ENCODE measurements at regions not wholly inside any gene's neighbourhood (a gene's known extent, or its start where the extent isn't known, plus 50 kb on each side); places are given as distances from the start of the nearest gene placed in this dataset.

DNA sequence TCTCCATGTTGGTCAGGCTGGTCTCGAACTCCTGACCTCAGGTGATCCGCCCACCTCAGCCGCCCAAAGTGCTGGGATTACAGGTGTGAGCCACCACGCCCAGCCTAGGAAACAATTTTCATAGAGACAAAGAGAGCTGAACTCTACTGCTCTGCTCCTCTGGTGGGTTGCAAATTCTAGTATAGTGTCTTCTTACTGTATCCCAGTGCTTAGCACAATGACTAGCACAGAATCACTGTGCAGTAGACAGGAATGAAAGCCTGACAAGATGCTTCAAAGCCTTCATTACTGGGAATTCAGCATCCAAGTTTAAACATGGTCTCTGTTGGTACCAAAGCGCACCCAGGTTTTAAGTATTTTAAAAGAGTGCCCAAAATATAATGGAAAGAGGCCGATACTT, 96.5 kb upstream of the SALL4 start:
- no peak for TF ChIP-seq POLR2A (IDR thresholded peaks at IDR 0.05)
- TF ChIP-seq, protein P1, sequence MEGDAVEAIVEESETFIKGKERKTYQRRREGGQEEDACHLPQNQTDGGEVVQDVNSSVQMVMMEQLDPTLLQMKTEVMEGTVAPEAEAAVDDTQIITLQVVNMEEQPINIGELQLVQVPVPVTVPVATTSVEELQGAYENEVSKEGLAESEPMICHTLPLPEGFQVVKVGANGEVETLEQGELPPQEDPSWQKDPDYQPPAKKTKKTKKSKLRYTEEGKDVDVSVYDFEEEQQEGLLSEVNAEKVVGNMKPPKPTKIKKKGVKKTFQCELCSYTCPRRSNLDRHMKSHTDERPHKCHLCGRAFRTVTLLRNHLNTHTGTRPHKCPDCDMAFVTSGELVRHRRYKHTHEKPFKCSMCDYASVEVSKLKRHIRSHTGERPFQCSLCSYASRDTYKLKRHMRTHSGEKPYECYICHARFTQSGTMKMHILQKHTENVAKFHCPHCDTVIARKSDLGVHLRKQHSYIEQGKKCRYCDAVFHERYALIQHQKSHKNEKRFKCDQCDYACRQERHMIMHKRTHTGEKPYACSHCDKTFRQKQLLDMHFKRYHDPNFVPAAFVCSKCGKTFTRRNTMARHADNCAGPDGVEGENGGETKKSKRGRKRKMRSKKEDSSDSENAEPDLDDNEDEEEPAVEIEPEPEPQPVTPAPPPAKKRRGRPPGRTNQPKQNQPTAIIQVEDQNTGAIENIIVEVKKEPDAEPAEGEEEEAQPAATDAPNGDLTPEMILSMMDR (IDR thresholded peaks at IDR 0.05 in 4 of 5, conservative IDR thresholded peaks at IDR 0.05 in 1 of 5): no peak
